ENCODE measurements at regions not wholly inside any gene's neighbourhood (a gene's known extent, or its start where the extent isn't known, plus 50 kb on each side); places are given as distances from the start of the nearest gene placed in this dataset.

DNA sequence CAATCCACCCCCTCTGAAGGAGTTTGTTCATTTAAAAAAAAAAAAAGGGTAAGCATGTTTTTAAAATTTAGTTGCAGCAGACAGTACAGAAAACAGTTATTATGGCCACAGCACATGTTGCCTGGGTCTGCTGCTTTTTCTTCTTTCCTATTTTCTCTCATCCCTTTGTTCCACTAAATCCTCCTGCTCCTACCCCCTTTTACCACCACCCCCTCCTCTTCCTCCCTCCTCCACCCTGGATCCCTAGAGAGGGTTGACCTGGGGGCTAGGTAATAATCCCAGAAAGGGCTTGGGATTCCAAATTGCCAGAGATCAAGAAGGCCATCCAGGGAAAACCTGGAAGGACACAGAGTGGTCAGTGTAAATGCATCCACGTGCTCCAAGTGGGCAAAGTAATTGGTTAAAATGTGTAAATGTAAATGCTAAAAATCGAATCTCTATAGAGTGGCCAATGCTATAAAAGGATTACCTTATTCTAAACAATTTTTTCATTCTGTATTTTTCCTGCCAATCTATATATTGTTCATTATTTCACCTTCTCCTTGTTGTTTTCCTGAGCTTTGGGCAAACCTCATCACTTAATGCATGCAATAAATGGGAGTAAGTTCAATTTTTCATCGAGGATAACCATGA, 89.0 kb upstream of the PIK3CG start:
- no peaks in the 10 kb centered on the region for H3K36me3 ChIP-seq (ENCODE audit: insufficient read depth, low read length)
- peak overlapping the region; percentile 81 for H3K27ac ChIP-seq (ENCODE audit: low read depth, low read length)
- H2AFZ ChIP-seq (ENCODE audit: low read length, unreplicated experiment): peak overlapping the region; percentile 61
- peaks cover 36% of the 10 kb centered on the region for H3K4me1 ChIP-seq (ENCODE audit: control insufficient read depth, insufficient read depth, low read length, unreplicated experiment)
- H3K79me2 ChIP-seq (ENCODE audit: control insufficient read depth, insufficient read depth, low read length, unreplicated experiment): no peaks in the 10 kb centered on the region
- 0 out of 2 replicates have a peak overlapping the region, but pooled peaks have one; percentile 50 for H3K4me3 ChIP-seq (ENCODE audit: low read depth, low read length)
- no peaks in the 10 kb centered on the region for H3K27me3 ChIP-seq (ENCODE audit: insufficient read depth, low read length)

DNA sequence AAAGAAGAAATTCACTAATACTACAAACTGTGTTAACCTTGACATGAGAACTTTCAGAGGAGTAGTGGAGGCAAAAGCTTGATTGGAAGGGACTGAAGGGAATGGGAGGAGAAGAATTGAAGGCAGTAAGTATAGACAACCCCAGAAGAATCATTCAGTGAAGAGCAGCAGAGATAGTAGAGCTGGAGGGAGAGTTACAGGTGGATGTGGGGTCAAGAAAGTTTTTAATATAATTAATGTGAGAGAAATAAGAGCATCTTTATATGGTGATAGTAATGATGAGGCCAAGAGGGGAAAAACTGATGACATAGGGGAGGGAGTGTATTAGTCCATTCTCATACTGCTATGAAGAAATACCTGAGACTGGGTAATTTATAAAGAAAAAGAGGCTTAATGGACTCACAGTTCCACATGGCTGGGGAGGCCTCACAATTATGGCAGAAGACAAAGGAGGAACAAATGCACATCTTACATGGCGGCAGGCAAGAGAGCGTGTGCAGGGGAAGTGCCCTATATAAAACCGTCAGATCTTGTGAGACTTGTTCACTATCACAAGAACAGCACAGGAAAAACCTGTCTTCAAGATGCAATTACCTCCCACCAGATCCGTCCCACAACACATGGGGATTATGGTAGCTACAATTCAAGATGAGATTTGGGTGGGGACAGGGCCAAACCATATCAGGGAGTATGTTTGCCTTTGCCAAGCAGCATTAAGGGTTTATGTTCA, 88.3 kb upstream of the PIK3CG start:
- H3K4me1 ChIP-seq (ENCODE audit: control insufficient read depth, insufficient read depth, low read length, unreplicated experiment): peaks cover 34% of the 10 kb centered on the region
- peak overlapping the region; percentile 81; the same call in 1 of the 2 replicates for H3K27ac ChIP-seq (ENCODE audit: low read depth, low read length)

GRCh38 chr7:106777674-106778299, 87.3 kb upstream of the PIK3CG start:
- no peaks in the 10 kb centered on the region for H3K27me3 ChIP-seq (ENCODE audit: insufficient read depth, low read length)
- H3K36me3 ChIP-seq (ENCODE audit: insufficient read depth, low read length): no peaks in the 10 kb centered on the region
- peaks cover 28% of the 10 kb centered on the region for H3K4me1 ChIP-seq (ENCODE audit: control insufficient read depth, insufficient read depth, low read length, unreplicated experiment)
- no peaks in the 10 kb centered on the region for H3K79me2 ChIP-seq (ENCODE audit: control insufficient read depth, insufficient read depth, low read length, unreplicated experiment)
- H3K4me3 ChIP-seq (ENCODE audit: low read depth, low read length): no peak overlapping the region
- H3K27ac ChIP-seq (ENCODE audit: low read depth, low read length): no peak overlapping the region
- H2AFZ ChIP-seq (ENCODE audit: low read length, unreplicated experiment): no peak overlapping the region

More for the DNA sequence above, 88.3 kb upstream of the PIK3CG start:
- H3K36me3 ChIP-seq (ENCODE audit: insufficient read depth, low read length): no peaks in the 10 kb centered on the region
- no peak overlapping the region for H2AFZ ChIP-seq (ENCODE audit: low read length, unreplicated experiment)
- no peaks in the 10 kb centered on the region for H3K79me2 ChIP-seq (ENCODE audit: control insufficient read depth, insufficient read depth, low read length, unreplicated experiment)
- no peaks in the 10 kb centered on the region for H3K27me3 ChIP-seq (ENCODE audit: insufficient read depth, low read length)
- no peak overlapping the region for H3K4me3 ChIP-seq (ENCODE audit: low read depth, low read length)

DNA sequence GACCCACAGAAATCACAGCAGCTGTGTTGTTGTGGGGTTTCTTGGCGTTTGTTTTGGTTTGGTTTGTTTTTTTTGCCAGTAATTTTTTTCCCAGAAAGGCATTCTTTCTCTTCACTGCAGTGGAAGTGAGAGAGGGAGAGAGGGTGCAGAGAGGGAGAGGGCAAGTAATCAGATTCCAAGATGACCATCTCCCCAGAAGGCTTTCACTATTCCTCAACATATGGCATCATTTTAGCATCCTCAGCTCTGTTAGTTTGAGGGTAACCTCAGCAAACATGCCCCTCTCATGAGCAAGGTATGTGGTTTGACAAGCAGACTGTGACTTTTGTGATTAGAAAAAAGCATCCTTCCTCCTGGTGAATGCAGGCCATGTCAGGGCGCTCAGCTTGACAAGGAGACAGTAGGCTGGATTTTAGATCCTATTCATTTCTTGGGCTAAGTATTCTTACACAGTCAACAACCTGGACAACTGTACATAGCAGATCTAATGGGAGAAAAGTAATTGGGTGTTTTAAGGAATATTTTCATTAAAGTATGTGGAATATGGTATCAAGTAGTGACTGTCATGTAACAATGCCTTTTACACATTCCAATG, 86.3 kb upstream of the PIK3CG start:
- no peaks in the 10 kb centered on the region for H3K79me2 ChIP-seq (ENCODE audit: control insufficient read depth, insufficient read depth, low read length, unreplicated experiment)
- H3K4me3 ChIP-seq (ENCODE audit: low read depth, low read length): no peak overlapping the region
- H3K36me3 ChIP-seq (ENCODE audit: insufficient read depth, low read length): no peaks in the 10 kb centered on the region
- H3K27me3 ChIP-seq (ENCODE audit: insufficient read depth, low read length): no peaks in the 10 kb centered on the region
- no peak overlapping the region for H2AFZ ChIP-seq (ENCODE audit: low read length, unreplicated experiment)
- no peak overlapping the region for H3K27ac ChIP-seq (ENCODE audit: low read depth, low read length)
- peaks cover 20% of the 10 kb centered on the region for H3K4me1 ChIP-seq (ENCODE audit: control insufficient read depth, insufficient read depth, low read length, unreplicated experiment)

GRCh38 chr7:106779877-106780276, 85.2 kb upstream of the PIK3CG start:
- no peak overlapping the region for H2AFZ ChIP-seq (ENCODE audit: low read length, unreplicated experiment)
- H3K27me3 ChIP-seq (ENCODE audit: insufficient read depth, low read length): no peaks in the 10 kb centered on the region
- no peaks in the 10 kb centered on the region for H3K79me2 ChIP-seq (ENCODE audit: control insufficient read depth, insufficient read depth, low read length, unreplicated experiment)

DNA sequence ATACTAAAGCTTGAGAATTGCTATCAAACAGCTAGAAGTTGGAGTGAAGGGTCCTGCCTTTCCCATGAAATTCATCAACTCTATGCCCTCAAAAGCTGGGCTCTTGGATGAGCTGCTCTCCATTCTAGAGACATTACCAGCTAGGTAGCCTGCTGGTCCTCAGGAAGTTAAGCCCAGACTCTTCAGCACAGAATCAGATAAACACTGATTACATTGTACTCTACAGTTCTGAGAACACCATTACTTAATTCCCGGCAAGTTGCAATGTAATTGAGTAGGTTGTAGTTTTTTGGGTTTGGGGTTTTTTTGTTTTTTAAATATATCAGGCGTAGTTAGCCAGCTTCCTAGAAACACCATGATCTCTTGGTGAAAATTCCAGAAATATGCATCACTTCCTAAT, 84.1 kb upstream of the PIK3CG start:
- Histone ChIP-seq H3K79me2 (ENCODE audit: control insufficient read depth, insufficient read depth, low read length, unreplicated experiment) (no peaks in the 10 kb centered on the region), H3K27me3 (ENCODE audit: insufficient read depth, low read length) (no peaks in the 10 kb centered on the region), H3K36me3 (ENCODE audit: insufficient read depth, low read length) (no peaks in the 10 kb centered on the region), H3K4me3 (ENCODE audit: low read depth, low read length) (no peak overlapping the region), H3K4me1 (ENCODE audit: control insufficient read depth, insufficient read depth, low read length, unreplicated experiment) (peaks cover 5% of the 10 kb centered on the region), H2AFZ (ENCODE audit: low read length, unreplicated experiment) (no peak overlapping the region), H3K27ac (ENCODE audit: low read depth, low read length) (no peak overlapping the region)

More at GRCh38 chr7:106779877-106780276, 85.2 kb upstream of the PIK3CG start:
- Histone ChIP-seq H3K4me1 (ENCODE audit: control insufficient read depth, insufficient read depth, low read length, unreplicated experiment) (peaks cover 14% of the 10 kb centered on the region), H3K4me3 (ENCODE audit: low read depth, low read length) (no peak overlapping the region), H3K36me3 (ENCODE audit: insufficient read depth, low read length) (no peaks in the 10 kb centered on the region), H3K27ac (ENCODE audit: low read depth, low read length) (no peak overlapping the region)

DNA sequence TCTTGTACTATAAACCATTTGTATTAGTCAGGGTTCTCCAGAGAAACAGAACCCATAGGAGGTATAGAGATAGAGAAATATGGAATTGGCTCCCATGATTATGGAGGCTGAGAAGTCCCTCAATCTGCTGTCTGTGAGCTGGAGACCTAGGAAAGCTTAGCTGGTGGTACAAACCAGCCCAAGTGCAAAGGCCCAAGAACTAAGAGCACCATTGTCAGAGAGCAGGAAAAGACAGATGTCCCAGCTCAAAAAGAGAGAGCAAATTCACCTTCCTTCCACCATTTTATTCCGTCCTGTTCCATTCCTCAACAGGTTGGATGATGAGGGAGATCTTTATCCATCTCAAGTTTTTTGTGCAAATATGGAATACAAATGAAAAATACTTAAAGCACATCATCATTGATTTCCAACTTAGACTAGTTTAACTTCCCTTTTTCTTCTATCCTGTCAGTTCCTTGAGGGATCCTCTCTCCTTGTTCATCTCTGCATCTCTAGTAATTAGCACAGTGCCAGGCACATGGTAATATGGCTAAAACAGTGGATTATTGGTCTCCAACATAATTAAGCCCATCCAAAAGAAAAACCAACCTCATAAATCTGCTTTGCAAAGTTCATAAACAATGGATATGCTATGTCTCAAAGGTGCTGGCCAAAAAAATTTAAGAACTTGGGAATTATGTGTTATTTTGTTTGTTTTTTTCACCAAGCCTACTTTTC, 83.1 kb upstream of the PIK3CG start:
- Histone ChIP-seq H3K27ac (ENCODE audit: low read depth, low read length) (no peak overlapping the region), H3K27me3 (ENCODE audit: insufficient read depth, low read length) (no peaks in the 10 kb centered on the region), H3K4me3 (ENCODE audit: low read depth, low read length) (no peak overlapping the region), H3K4me1 (ENCODE audit: control insufficient read depth, insufficient read depth, low read length, unreplicated experiment) (no peaks in the 10 kb centered on the region), H3K79me2 (ENCODE audit: control insufficient read depth, insufficient read depth, low read length, unreplicated experiment) (no peaks in the 10 kb centered on the region), H2AFZ (ENCODE audit: low read length, unreplicated experiment) (no peak overlapping the region), H3K36me3 (ENCODE audit: insufficient read depth, low read length) (no peaks in the 10 kb centered on the region)

- Histone ChIP-seq H3K4me3 (ENCODE audit: low read depth, low read length) (no peak overlapping the region), H3K27me3 (ENCODE audit: insufficient read depth, low read length) (no peaks in the 10 kb centered on the region), H3K79me2 (ENCODE audit: control insufficient read depth, insufficient read depth, low read length, unreplicated experiment) (no peaks in the 10 kb centered on the region), H2AFZ (ENCODE audit: low read length, unreplicated experiment) (no peak overlapping the region), H3K4me1 (ENCODE audit: control insufficient read depth, insufficient read depth, low read length, unreplicated experiment) (no peaks in the 10 kb centered on the region), H3K36me3 (ENCODE audit: insufficient read depth, low read length) (no peaks in the 10 kb centered on the region), H3K27ac (ENCODE audit: low read depth, low read length) (no peak overlapping the region)
Measured at GRCh38 chr7:106783286-106783685, 81.8 kb upstream of the PIK3CG start.

GRCh38 chr7:106788637-106789036, 76.4 kb upstream of the PIK3CG start:
- Histone ChIP-seq H3K4me1 (ENCODE audit: control insufficient read depth, insufficient read depth, low read length, unreplicated experiment) (no peaks in the 10 kb centered on the region), H3K36me3 (ENCODE audit: insufficient read depth, low read length) (no peaks in the 10 kb centered on the region), H2AFZ (ENCODE audit: low read length, unreplicated experiment) (no peak overlapping the region), H3K79me2 (ENCODE audit: control insufficient read depth, insufficient read depth, low read length, unreplicated experiment) (no peaks in the 10 kb centered on the region), H3K27me3 (ENCODE audit: insufficient read depth, low read length) (no peaks in the 10 kb centered on the region), H3K4me3 (ENCODE audit: low read depth, low read length) (no peak overlapping the region), H3K27ac (ENCODE audit: low read depth, low read length) (no peak overlapping the region)

DNA sequence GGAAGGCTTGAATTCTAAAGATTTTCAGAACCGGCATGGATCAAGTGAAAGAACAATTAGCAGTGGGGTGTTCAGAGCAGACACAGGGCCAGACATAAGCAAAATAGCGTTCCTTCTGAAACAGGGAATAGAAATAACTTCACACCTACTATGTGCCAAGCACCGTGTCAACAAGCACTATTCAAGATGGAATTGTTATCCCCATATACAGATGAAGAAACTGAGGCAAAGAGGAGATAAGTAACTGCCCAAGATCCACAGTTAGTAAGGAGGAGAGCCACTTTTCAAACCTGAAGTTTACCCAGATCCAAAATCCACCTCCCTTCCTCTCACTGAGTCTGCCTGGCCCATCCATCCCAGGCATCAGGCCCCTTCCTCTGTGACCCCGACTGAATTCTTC, 73.6 kb upstream of the PIK3CG start:
- Histone ChIP-seq H3K27ac (ENCODE audit: low read depth, low read length) (no peak overlapping the region), H3K4me1 (ENCODE audit: control insufficient read depth, insufficient read depth, low read length, unreplicated experiment) (no peaks in the 10 kb centered on the region), H3K27me3 (ENCODE audit: insufficient read depth, low read length) (no peaks in the 10 kb centered on the region), H3K79me2 (ENCODE audit: control insufficient read depth, insufficient read depth, low read length, unreplicated experiment) (no peaks in the 10 kb centered on the region), H2AFZ (ENCODE audit: low read length, unreplicated experiment) (no peak overlapping the region), H3K4me3 (ENCODE audit: low read depth, low read length) (no peak overlapping the region), H3K36me3 (ENCODE audit: insufficient read depth, low read length) (no peaks in the 10 kb centered on the region)
